ENCODE measurements at regions not wholly inside any gene's neighbourhood (a gene's known extent, or its start where the extent isn't known, plus 50 kb on each side); places are given as distances from the start of the nearest gene placed in this dataset.
"Not testable (repeated sequence)": the region's sequence is repeated elsewhere in the genome, so short reads cannot be mapped to it uniquely, and the experiment has no call there.

- no peak for DNase-seq (ENCODE audit: low spot score)
Observed at GRCh38 chr7:152502813-152503790, 67.3 kb upstream of the KMT2C start.

DNA sequence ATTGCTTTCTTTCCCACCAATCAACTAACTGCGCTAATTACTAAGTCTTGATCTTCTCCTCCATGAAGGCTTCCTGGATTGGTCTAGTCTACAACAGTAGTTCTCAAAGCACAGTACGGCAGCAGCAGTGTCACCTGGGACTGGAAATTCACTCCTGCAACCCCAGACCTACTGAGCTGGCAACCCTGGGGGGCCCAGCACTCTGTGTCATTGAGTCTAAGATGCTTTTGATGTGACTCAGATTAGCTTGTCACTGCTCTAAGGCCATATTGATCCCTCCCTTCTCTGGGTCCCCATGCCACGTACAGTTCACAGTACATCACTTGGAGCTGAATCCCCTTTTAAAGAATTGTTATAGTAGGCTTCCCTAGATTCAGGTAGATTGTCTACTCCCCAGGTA is 65.7 kb upstream of the KMT2C start:
- DNase-seq (ENCODE audit: low spot score): no peak

GRCh38 chr7:152499969-152500368 is 64.2 kb upstream of the KMT2C start:
- not testable (repeated sequence) for DNase-seq (ENCODE audit: low spot score)

GRCh38 chr7:152495867-152496266 is 60.1 kb upstream of the KMT2C start:
- no peak for DNase-seq (ENCODE audit: low spot score)

GRCh38 chr7:152492952-152493351 is 57.1 kb upstream of the KMT2C start:
- DNase-seq (ENCODE audit: low spot score): no peak

DNA sequence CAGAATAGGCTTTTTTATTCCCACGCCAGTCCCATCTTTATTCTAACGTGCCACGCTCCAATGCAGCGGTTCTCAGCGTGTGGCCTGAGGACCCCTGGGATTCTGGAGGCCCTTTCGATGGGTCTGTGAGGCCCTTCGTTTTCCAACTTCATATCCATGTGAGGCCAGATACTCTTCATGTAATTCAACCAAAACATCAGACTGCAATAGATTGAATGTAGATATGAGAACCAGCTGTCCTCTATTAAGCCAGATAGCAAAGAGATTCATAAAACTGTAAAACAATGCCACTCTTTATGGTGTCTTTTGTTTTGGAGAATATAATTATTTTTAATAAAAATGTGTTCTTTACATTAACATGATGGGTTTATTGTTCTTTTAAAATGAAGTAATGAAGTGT is 53.2 kb upstream of the KMT2C start:
- no peak for DNase-seq (ENCODE audit: low spot score)

- no peak for DNase-seq (ENCODE audit: low spot score)
Observed at GRCh38 chr7:152486968-152487367, 51.2 kb upstream of the KMT2C start.

- DNase-seq (ENCODE audit: low spot score): no peak
Observed at GRCh38 chr7:152485826-152486225, 50.0 kb upstream of the KMT2C start.

Data from D341Med (cell line).